SK-N-SH (cell line): ENCODE measurements at regions not wholly inside any gene's neighbourhood (a gene's known extent, or its start where the extent isn't known, plus 50 kb on each side); places are given as distances from the start of the nearest gene placed in this dataset.

Experiments
- CTCF ChIA-PET: fragments of 300-600, 350-600 bp; formaldehyde crosslinking; extraction: SDS; loops from one replicate; lab custom pipeline; 2021; lab: Yijun Ruan, JAX
- POLR2A ChIA-PET: fragments of 350-600 bp; sonication (Branson Sonifier 250); formaldehyde crosslinking; extraction: SDS; loops from one replicate; lab custom pipeline; 2020; ENCODE audit warnings: antibody characterized with exemption, inconsistent platforms; lab: Yijun Ruan, JAX
- DNase-seq: peaks from one replicate; pipeline ENCODE4 v3.0.0; 2012
- H2AFZ ChIP-seq: fragments of 200-600 bp; sonication (generic); 2 replicates; pipeline ENCODE4 v1.8.1; 2016; ENCODE audit warnings: antibody characterized with exemption, mild to moderate bottlenecking, low read depth
- H3F3A ChIP-seq: fragments of 200-600 bp; sonication (generic); replicated peaks from 2 replicates; pipeline ENCODE3; 2016; ENCODE audit warnings: antibody characterized with exemption, mild to moderate bottlenecking; ENCODE audit not compliant: insufficient read depth
- H3K27ac ChIP-seq, 2 experiments: fragments of 200-500 bp in 1 of 2; fragments of 200-600 bp in 1 of 2; sonication (Bioruptor generic) in 1 of 2; sonication (generic), shearing (Covaris generic) in 1 of 2; 2 replicates each; pipeline versions ENCODE4 v1.5.1 to v1.6.1; 2014 to 2016; ENCODE audit warnings: low read depth in 2 of 2, inconsistent platforms in 1 of 2, low read length in 1 of 2, mild to moderate bottlenecking in 1 of 2, mixed read lengths in 1 of 2
- H3K27me3 ChIP-seq: fragments of 200-600 bp; sonication (generic), shearing (Covaris generic); 2 replicates; pipeline ENCODE4 v1.6.1; 2016; ENCODE audit warnings: mixed run types; ENCODE audit not compliant: insufficient read depth
- H3K36me3 ChIP-seq, 2 experiments: fragments of 200-500 bp in 1 of 2; fragments of 200-600 bp in 1 of 2; sonication (Bioruptor generic) in 1 of 2; sonication (generic) in 1 of 2; replicated peaks in 1 of 2; 2 replicates each; pipeline versions ENCODE3 to v1.5.1; 2014 to 2016; ENCODE audit warnings: low read length in 1 of 2, mild to moderate bottlenecking in 1 of 2; ENCODE audit not compliant: insufficient read depth in 2 of 2, control insufficient read depth in 1 of 2
- H3K4me1 ChIP-seq, 2 experiments: fragments of 200-500 bp in 1 of 2; fragments of 200-600 bp in 1 of 2; sonication (Bioruptor generic) in 1 of 2; sonication (generic), shearing (Covaris generic) in 1 of 2; 2 replicates each; pipeline versions ENCODE4 v1.5.1 to v1.6.1; 2014 to 2016; ENCODE audit warnings: low read depth in 1 of 2, low read length in 1 of 2, mixed run types in 1 of 2; ENCODE audit not compliant: insufficient read depth in 2 of 2, control insufficient read depth in 1 of 2
- H3K4me2 ChIP-seq: fragments of 200-600 bp; sonication (generic), shearing (Covaris generic); 2 replicates; pipeline ENCODE4 v1.6.1; 2017; ENCODE audit warnings: mixed run types
- H3K4me3 ChIP-seq, 2 experiments: fragments of 200-500 bp in 1 of 2; fragments of 200-600 bp in 1 of 2; sonication (Bioruptor generic) in 1 of 2; sonication (generic), shearing (Covaris generic) in 1 of 2; 2 replicates each; pipeline versions ENCODE4 v1.5.1 to v1.8.1; 2014 to 2016; ENCODE audit warnings: low read depth in 2 of 2, inconsistent platforms in 1 of 2, low read length in 1 of 2, mild to moderate bottlenecking in 1 of 2, mixed read lengths in 1 of 2, moderate library complexity in 1 of 2
- H3K79me2 ChIP-seq: fragments of 200-600 bp; sonication (generic); 2 replicates; pipeline ENCODE4 v1.8.1; 2017; ENCODE audit warnings: mild to moderate bottlenecking; ENCODE audit not compliant: insufficient read depth
- H3K9ac ChIP-seq: fragments of 200-600 bp; sonication (generic); 2 replicates; pipeline ENCODE4 v1.6.1; 2017; ENCODE audit warnings: mixed run types
- H3K9me2 ChIP-seq: fragments of 200-600 bp; sonication (generic); 2 replicates; pipeline ENCODE4 v1.6.1; 2017; ENCODE audit warnings: mixed run types
- H3K9me3 ChIP-seq: fragments of 200-600 bp; sonication (generic); 2 replicates; pipeline ENCODE4 v1.6.1; 2017; ENCODE audit warnings: mixed run types, mild to moderate bottlenecking, moderate library complexity
- H4K20me1 ChIP-seq: fragments of 200-600 bp; sonication (generic); 2 replicates; pipeline ENCODE4 v1.6.1; 2017; ENCODE audit warnings: mild to moderate bottlenecking, mixed run types; ENCODE audit not compliant: insufficient read depth
- CHD2 ChIP-seq: fragments of 150-350 bp; IDR thresholded peaks from 2 replicates; pipeline ENCODE4 v1.6.1; 2018; ENCODE audit warnings: low read length; ENCODE audit not compliant: partially characterized antibody
- CTCF ChIP-seq: fragments of 200-600 bp; sonication (generic); IDR thresholded peaks from 2 replicates; pipeline ENCODE4 v1.6.1; 2017; ENCODE audit warnings: antibody characterized with exemption, mild to moderate bottlenecking, moderate library complexity
- ELF1 ChIP-seq: IDR thresholded peaks from 2 replicates; pipeline ENCODE4 v1.4.0; 2012
- FOXJ3 ChIP-seq: sonication (generic); formaldehyde crosslinking; IDR thresholded peaks from 2 replicates; pipeline ENCODE4 v1.5.1; 2020; ENCODE audit warnings: mild to moderate bottlenecking, missing genetic modification reagents
- FOXM1 ChIP-seq: IDR thresholded peaks from 2 replicates; pipeline ENCODE4 v1.4.0; 2012; ENCODE audit warnings: low read depth, mild to moderate bottlenecking
- GATA2 ChIP-seq: sonication (generic); formaldehyde crosslinking; IDR thresholded peaks from 2 replicates; pipeline ENCODE4 v1.5.0; 2020; ENCODE audit warnings: mild to moderate bottlenecking, missing genetic modification reagents
- JUND ChIP-seq: IDR thresholded peaks from 2 replicates; pipeline ENCODE4 v1.4.0; 2012
- MAX ChIP-seq: IDR thresholded peaks from 2 replicates; pipeline ENCODE4 v1.4.0; 2012; ENCODE audit warnings: low read depth
- MXI1 ChIP-seq: IDR thresholded peaks from 2 replicates; pipeline ENCODE4 v1.6.1; 2012; ENCODE audit warnings: mild to moderate bottlenecking, low read depth, low read length, improper control_type of control experiment
- NFIC ChIP-seq: IDR thresholded peaks from 2 replicates; pipeline ENCODE4 v1.4.0; 2012; ENCODE audit warnings: borderline replicate concordance
- PBX3 ChIP-seq: IDR thresholded peaks from 2 replicates; pipeline ENCODE4; 2012
- RAD21 ChIP-seq: IDR thresholded peaks from 2 replicates; pipeline ENCODE4 v1.6.1; 2012; ENCODE audit warnings: mild to moderate bottlenecking, low read length
- RCOR1 ChIP-seq: fragments of 150-350 bp; IDR thresholded peaks from 2 replicates; pipeline ENCODE4 v1.6.1; 2017; ENCODE audit warnings: antibody characterized with exemption, low read length
- RFX5 ChIP-seq: IDR thresholded peaks from 2 replicates; pipeline ENCODE4 v1.6.1; 2012; ENCODE audit warnings: mild to moderate bottlenecking, improper control_type of control experiment, low read length
- RXRA ChIP-seq: IDR thresholded peaks from 2 replicates; pipeline ENCODE4 v1.4.0; 2012; ENCODE audit warnings: low read depth, mild to moderate bottlenecking, borderline replicate concordance
- SIN3A ChIP-seq: IDR thresholded peaks from 2 replicates; pipeline ENCODE4 v1.6.1; 2012; ENCODE audit warnings: low read depth, mild to moderate bottlenecking, low read length, moderate library complexity, borderline replicate concordance
- SMC3 ChIP-seq: IDR thresholded peaks from 2 replicates; pipeline ENCODE4 v1.6.1; 2012; ENCODE audit warnings: low read depth, low read length, improper control_type of control experiment
- TAF1 ChIP-seq: IDR thresholded peaks from 2 replicates; pipeline ENCODE4 v1.6.1; 2012; ENCODE audit warnings: low read depth, mild to moderate bottlenecking, low read length, moderate library complexity, borderline replicate concordance
- USF1 ChIP-seq: IDR thresholded peaks from 2 replicates; pipeline ENCODE4 v1.4.0; 2012; ENCODE audit warnings: low read depth, borderline replicate concordance
- YY1 ChIP-seq: IDR thresholded peaks from 2 replicates; pipeline ENCODE4 v1.4.0; 2012; ENCODE audit warnings: low read depth, mild to moderate bottlenecking
- WGBS: methylation state at CpG from one replicate; pipeline ENCODE4 v1.1.6; 2017; ENCODE audit warnings: low lambda C conversion rate; 5-methylcytosine and 5-hydroxymethylcytosine counted together

GRCh38 chr1:58986996-58987767, 203.3 kb upstream of the JUN start:
- WGBS = 98% methylated on average over 4 of the region's 4 CpGs
- DNase-seq = no peak
- Histone ChIP-seq H3K27ac (no peak overlapping the region), H3K27me3 (no peaks in the 10 kb centered on the region), H3K4me3 (no peak overlapping the region), H3K9me2 (no peaks in the 10 kb centered on the region), H2AFZ (no peak overlapping the region), H3K4me2 (no peak overlapping the region), H3K79me2 (no peaks in the 10 kb centered on the region), H3K4me1 (peaks cover 0 to 16% of the 10 kb centered on the region in 2 experiments; a peak in 2 of 4 replicates), H3K36me3 (no peaks in the 10 kb centered on the region), H3K9me3 (no peaks in the 10 kb centered on the region), H4K20me1 (no peaks in the 10 kb centered on the region), H3F3A (no peaks in the 10 kb centered on the region), H3K9ac (no peak overlapping the region)
- ChIA-PET POLR2A (no interaction called here), CTCF (interaction anchor here (1.1 to 1.2 kb wide), 2 partner anchors 11 to 202 kb away, joined by 3 to 4 read pairs; no protein-coding TSS in a partner anchor)
- TF ChIP-seq PBX3 (no peak), SIN3A (no peak), USF1 (no peak), JUND (no peak), RAD21 (no peak), CHD2 (no peak), FOXM1 (no peak), MAX (no peak), RXRA (no peak), SMC3 (no peak), FOXJ3 (CRISPR knock-in tag) (no peak), GATA2 (CRISPR knock-in tag) (no peak), ELF1 (no peak), CTCF (no peak), MXI1 (no peak), RFX5 (no peak), TAF1 (no peak), YY1 (no peak), NFIC (no peak), RCOR1 (no peak)
